ENCODE measurements at regions not wholly inside any gene's neighbourhood (a gene's known extent, or its start where the extent isn't known, plus 50 kb on each side); places are given as distances from the start of the nearest gene placed in this dataset.

GRCh38 chr21:15515908-15516307 lies 213.9 kb upstream of the USP25 start:
- Histone ChIP-seq H3K36me3 (ENCODE audit: insufficient read depth) (no peaks in the 10 kb centered on the region), H3K27me3 (ENCODE audit: insufficient read depth, low read depth) (no peaks in the 10 kb centered on the region), H3K9ac (no peak overlapping the region), H4K20me1 (ENCODE audit: insufficient read depth) (no peaks in the 10 kb centered on the region), H3K27ac (no peak overlapping the region), H3K4me3 (IDR thresholded peaks at IDR 0.05; ENCODE audit: insufficient read depth, low read depth, low read length) (no peak overlapping the region), H2AFZ (ENCODE audit: low read depth) (no peak overlapping the region), H3K79me2 (ENCODE audit: insufficient read depth, low read depth) (no peaks in the 10 kb centered on the region), H3K4me1 (ENCODE audit: low read depth, poor library complexity, severe bottlenecking) (no peaks in the 10 kb centered on the region), H3K4me2 (no peak overlapping the region)
- TF ChIP-seq CTCF (conservative IDR thresholded peaks at IDR 0.05; ENCODE audit: low read depth, low read length): no peak

- no peak for TF ChIP-seq CTCF (conservative IDR thresholded peaks at IDR 0.05; ENCODE audit: low read depth, low read length)
- no peak overlapping the region for H3K4me3 ChIP-seq (IDR thresholded peaks at IDR 0.05; ENCODE audit: insufficient read depth, low read depth, low read length)
- no peaks in the 10 kb centered on the region for H3K79me2 ChIP-seq (ENCODE audit: insufficient read depth, low read depth)
- H3K4me2 ChIP-seq: no peak overlapping the region
- no peak overlapping the region for H3K27ac ChIP-seq
- H3K9ac ChIP-seq: no peak overlapping the region
- H3K27me3 ChIP-seq (ENCODE audit: insufficient read depth, low read depth): no peaks in the 10 kb centered on the region
- no peaks in the 10 kb centered on the region for H4K20me1 ChIP-seq (ENCODE audit: insufficient read depth)
- H2AFZ ChIP-seq (ENCODE audit: low read depth): no peak overlapping the region
- H3K36me3 ChIP-seq (ENCODE audit: insufficient read depth): no peaks in the 10 kb centered on the region
- no peaks in the 10 kb centered on the region for H3K4me1 ChIP-seq (ENCODE audit: low read depth, poor library complexity, severe bottlenecking)
Measured at GRCh38 chr21:15517394-15517793, 212.4 kb upstream of the USP25 start.

GRCh38 chr21:15520811-15521643 lies 208.8 kb upstream of the USP25 start:
- H3K4me1 ChIP-seq (ENCODE audit: low read depth, poor library complexity, severe bottlenecking): no peaks in the 10 kb centered on the region
- no peak overlapping the region for H3K9ac ChIP-seq
- no peak for TF ChIP-seq CTCF (conservative IDR thresholded peaks at IDR 0.05; ENCODE audit: low read depth, low read length)
- no peaks in the 10 kb centered on the region for H3K36me3 ChIP-seq (ENCODE audit: insufficient read depth)
- H3K27me3 ChIP-seq (ENCODE audit: insufficient read depth, low read depth): no peaks in the 10 kb centered on the region
- no peak overlapping the region for H3K27ac ChIP-seq
- H3K4me3 ChIP-seq (IDR thresholded peaks at IDR 0.05; ENCODE audit: insufficient read depth, low read depth, low read length): no peak overlapping the region
- H2AFZ ChIP-seq (ENCODE audit: low read depth): no peak overlapping the region
- no peaks in the 10 kb centered on the region for H4K20me1 ChIP-seq (ENCODE audit: insufficient read depth)
- no peak overlapping the region for H3K4me2 ChIP-seq
- H3K79me2 ChIP-seq (ENCODE audit: insufficient read depth, low read depth): no peaks in the 10 kb centered on the region

GRCh38 chr21:15521644-15522001 lies 208.2 kb upstream of the USP25 start:
- no peak overlapping the region for H3K9ac ChIP-seq
- H3K27ac ChIP-seq: no peak overlapping the region
- no peak for TF ChIP-seq CTCF (conservative IDR thresholded peaks at IDR 0.05; ENCODE audit: low read depth, low read length)

More at GRCh38 chr21:15521644-15522001, 208.2 kb upstream of the USP25 start:
- no peaks in the 10 kb centered on the region for H3K79me2 ChIP-seq (ENCODE audit: insufficient read depth, low read depth)
- H3K36me3 ChIP-seq (ENCODE audit: insufficient read depth): no peaks in the 10 kb centered on the region
- H2AFZ ChIP-seq (ENCODE audit: low read depth): no peak overlapping the region
- no peak overlapping the region for H3K4me2 ChIP-seq
- H3K4me3 ChIP-seq (IDR thresholded peaks at IDR 0.05; ENCODE audit: insufficient read depth, low read depth, low read length): no peak overlapping the region
- no peaks in the 10 kb centered on the region for H4K20me1 ChIP-seq (ENCODE audit: insufficient read depth)
- no peaks in the 10 kb centered on the region for H3K4me1 ChIP-seq (ENCODE audit: low read depth, poor library complexity, severe bottlenecking)
- no peaks in the 10 kb centered on the region for H3K27me3 ChIP-seq (ENCODE audit: insufficient read depth, low read depth)

All from KMS-11 (cell line).